ENCODE measurements at regions not wholly inside any gene's neighbourhood (a gene's known extent, or its start where the extent isn't known, plus 50 kb on each side); places are given as distances from the start of the nearest gene placed in this dataset.

GRCh38 chr20:24718277-24718676 is 230.8 kb upstream of the CST7 start:
- TF ChIP-seq CTCF (IDR thresholded peaks at IDR 0.05; ENCODE audit: unreplicated experiment), result no peak
- peaks cover 3% of the 10 kb centered on the region for H3K4me1 Mint-ChIP-seq (ENCODE audit: low read depth)
- DNase-seq (ENCODE audit: low spot score, unreplicated experiment), result no peak
- no peaks in the 10 kb centered on the region for H3K36me3 Mint-ChIP-seq (ENCODE audit: insufficient read depth)
- peaks cover 9% of the 10 kb centered on the region for H3K9me3 Mint-ChIP-seq (ENCODE audit: low read depth)
- H3K27me3 Mint-ChIP-seq, result peaks cover 5% of the 10 kb centered on the region
- no peak overlapping the region for H3K27ac Mint-ChIP-seq
- no peak overlapping the region for H3K4me3 Mint-ChIP-seq (ENCODE audit: low read depth)

GRCh38 chr20:24718696-24719095 is 230.4 kb upstream of the CST7 start:
- H3K4me3 Mint-ChIP-seq (ENCODE audit: low read depth), result no peak overlapping the region
- no peak for TF ChIP-seq CTCF (IDR thresholded peaks at IDR 0.05; ENCODE audit: unreplicated experiment)
- peaks cover 4% of the 10 kb centered on the region for H3K4me1 Mint-ChIP-seq (ENCODE audit: low read depth)
- H3K9me3 Mint-ChIP-seq (ENCODE audit: low read depth), result peaks cover 6% of the 10 kb centered on the region
- H3K27ac Mint-ChIP-seq, result no peak overlapping the region
- DNase-seq (ENCODE audit: low spot score, unreplicated experiment), result no peak
- H3K36me3 Mint-ChIP-seq (ENCODE audit: insufficient read depth), result no peaks in the 10 kb centered on the region
- H3K27me3 Mint-ChIP-seq, result peaks cover 8% of the 10 kb centered on the region

DNA sequence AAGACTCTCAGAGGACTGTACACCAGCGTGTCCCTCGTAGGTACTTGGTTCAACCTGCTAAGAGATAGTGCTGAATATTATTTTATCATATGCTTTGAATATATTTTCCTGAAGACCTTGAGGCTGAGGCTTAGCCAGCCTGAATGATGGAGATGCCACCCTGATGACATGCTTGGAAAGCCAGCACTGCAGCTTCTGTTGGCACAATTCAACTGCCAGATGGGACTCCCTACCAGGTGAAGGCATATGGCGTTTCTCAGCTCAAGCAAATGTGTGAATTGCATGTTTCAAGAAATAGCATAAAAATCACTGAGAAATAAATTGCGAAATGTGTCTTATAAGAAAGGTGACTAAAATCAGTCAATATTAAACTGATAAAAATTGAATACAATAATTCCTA is 228.1 kb upstream of the CST7 start:
- H3K4me3 Mint-ChIP-seq (ENCODE audit: low read depth), result no peak overlapping the region

DNA sequence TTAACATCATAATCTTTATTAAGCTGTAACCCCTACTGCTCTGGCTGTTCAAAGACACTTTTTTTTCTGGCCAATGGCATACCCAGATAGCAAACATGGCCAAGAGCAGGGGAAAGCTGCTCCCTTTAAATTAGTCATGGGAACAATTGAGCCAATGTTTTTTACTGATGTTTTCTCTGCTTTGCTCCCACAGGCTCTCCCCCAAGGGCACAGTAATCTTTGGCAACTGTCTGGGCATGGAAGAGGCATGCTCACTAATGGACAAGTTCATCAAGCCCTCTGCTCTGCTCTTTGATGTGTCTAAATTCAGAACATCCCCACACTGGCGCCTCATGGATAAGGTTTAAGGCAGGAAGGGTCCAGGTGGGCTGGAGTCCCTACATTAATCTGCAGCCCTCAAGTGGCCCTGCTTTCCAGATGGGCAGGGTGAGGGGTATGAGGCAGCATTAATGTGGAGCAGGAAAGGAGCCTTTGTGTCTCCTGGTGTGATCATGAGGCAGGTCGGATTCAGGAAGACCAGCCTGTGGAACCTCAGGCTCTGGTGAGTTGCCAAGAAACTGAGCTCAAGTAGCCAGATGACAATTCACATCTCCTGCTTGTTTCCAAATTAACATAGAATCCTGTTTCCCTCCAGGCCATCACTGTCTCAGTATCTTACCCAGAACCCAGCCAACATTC is 227.0 kb upstream of the CST7 start:
- DNase-seq (ENCODE audit: low spot score, unreplicated experiment), result no peak
- TF ChIP-seq CTCF (IDR thresholded peaks at IDR 0.05; ENCODE audit: unreplicated experiment), result no peak
- no peaks in the 10 kb centered on the region for H3K36me3 Mint-ChIP-seq (ENCODE audit: insufficient read depth)
- no peak overlapping the region for H3K4me3 Mint-ChIP-seq (ENCODE audit: low read depth)
- H3K27me3 Mint-ChIP-seq, result peaks cover 11% of the 10 kb centered on the region
- H3K4me1 Mint-ChIP-seq (ENCODE audit: low read depth), result peaks cover 18% of the 10 kb centered on the region
- H3K27ac Mint-ChIP-seq, result no peak overlapping the region
- H3K9me3 Mint-ChIP-seq (ENCODE audit: low read depth), result no peaks in the 10 kb centered on the region

More for the DNA sequence above, 228.1 kb upstream of the CST7 start:
- H3K27ac Mint-ChIP-seq, result no peak overlapping the region
- no peak for DNase-seq (ENCODE audit: low spot score, unreplicated experiment)
- no peak for TF ChIP-seq CTCF (IDR thresholded peaks at IDR 0.05; ENCODE audit: unreplicated experiment)
- H3K36me3 Mint-ChIP-seq (ENCODE audit: insufficient read depth), result no peaks in the 10 kb centered on the region
- H3K4me1 Mint-ChIP-seq (ENCODE audit: low read depth), result peaks cover 16% of the 10 kb centered on the region
- peaks cover 11% of the 10 kb centered on the region for H3K27me3 Mint-ChIP-seq
- H3K9me3 Mint-ChIP-seq (ENCODE audit: low read depth), result no peaks in the 10 kb centered on the region

DNA sequence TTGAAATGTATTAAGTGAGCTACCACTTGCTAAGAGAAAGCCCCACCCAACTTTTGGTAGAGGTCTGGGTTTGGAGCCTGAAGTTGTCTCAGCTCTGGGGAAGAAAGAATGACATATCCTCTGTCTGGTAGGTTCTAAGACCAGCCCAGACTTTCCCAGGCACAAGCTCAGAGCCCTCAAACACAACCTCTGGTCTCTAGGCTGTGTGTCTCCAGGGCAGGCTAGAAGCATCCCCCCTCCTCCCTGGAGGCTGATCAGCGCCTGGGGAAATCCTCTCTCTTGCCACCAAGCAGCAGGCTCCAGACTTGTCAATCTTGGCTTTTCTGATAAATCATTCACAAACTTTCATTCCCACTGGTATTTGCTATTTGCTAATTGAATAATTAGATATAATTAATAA is 226.5 kb upstream of the CST7 start:
- Mint-ChIP-seq H3K9me3 (ENCODE audit: low read depth) (no peaks in the 10 kb centered on the region), H3K27ac (no peak overlapping the region), H3K36me3 (ENCODE audit: insufficient read depth) (no peaks in the 10 kb centered on the region), H3K27me3 (peaks cover 11% of the 10 kb centered on the region), H3K4me1 (ENCODE audit: low read depth) (peaks cover 18% of the 10 kb centered on the region), H3K4me3 (ENCODE audit: low read depth) (no peak overlapping the region)
- no peak for DNase-seq (ENCODE audit: low spot score, unreplicated experiment)
- no peak for TF ChIP-seq CTCF (IDR thresholded peaks at IDR 0.05; ENCODE audit: unreplicated experiment)
